ENCODE measurements at regions not wholly inside any gene's neighbourhood (a gene's known extent, or its start where the extent isn't known, plus 50 kb on each side); places are given as distances from the start of the nearest gene placed in this dataset.

DNA sequence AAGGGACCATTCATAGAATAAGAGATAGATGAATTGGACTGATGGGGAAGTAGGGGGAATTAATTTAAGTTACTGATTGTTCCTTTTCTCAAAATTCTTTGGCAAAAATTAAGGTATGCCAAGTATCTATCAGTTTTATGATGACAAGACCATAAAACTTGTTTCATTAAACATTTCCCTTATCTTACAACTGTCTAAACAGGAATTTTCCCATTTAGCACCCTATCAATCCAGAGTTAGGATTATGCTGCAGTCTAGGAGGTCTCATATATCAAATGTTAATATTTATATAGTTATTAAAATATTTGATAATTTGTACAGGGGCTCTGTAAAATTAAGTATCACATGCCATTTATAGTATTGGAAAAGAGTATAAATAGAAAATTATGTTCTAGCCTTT is 51.5 kb upstream of the ARID1B start:
- no peak for DNase-seq

DNA sequence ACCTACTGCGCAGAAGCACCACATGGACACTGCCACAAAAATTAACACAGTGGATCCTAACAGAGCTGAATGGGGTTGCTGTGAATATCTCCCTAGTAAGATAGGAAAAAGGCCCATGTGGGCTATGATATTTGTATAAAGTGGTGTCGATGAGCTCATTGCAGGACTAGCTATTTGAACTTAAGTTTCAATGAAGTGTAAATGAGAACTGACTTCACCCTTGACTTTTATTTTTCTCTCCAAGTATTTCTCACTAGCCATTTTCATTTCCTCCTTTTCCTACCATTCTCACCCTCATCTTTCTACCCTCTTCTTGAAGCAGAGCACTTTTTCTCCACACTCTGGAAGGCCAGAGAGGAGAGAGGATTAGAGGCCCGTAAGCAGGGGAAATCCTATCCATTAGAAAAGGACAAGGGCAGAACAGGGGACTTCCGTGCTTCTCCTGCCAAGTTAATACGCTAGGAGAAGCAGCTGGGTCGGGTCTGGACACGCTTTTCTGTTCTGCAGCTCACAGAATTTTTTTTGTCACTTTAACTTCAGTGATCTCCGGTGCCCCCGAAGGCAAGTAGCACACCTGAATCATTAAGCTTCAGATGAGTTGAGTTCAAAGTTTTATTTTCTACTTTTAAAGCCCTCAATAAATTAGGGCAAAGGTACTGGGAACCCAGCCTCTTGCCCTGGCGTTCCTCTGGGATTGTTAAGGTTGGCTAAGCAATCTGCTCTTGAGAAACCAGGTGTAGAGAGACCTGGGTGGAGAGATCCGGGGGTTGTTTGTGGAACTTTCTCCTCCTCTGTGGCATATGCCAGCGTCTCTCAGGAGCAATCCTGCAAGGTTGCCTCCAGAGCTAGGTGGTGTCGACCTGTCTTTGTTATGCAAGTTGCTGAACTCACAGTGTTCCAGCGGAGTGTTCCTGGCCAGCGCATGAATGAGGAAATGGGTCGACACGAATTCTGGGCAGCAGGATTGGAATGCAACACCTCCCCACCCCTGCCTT is 56.2 kb upstream of the ARID1B start:
- no peak for DNase-seq

DNA sequence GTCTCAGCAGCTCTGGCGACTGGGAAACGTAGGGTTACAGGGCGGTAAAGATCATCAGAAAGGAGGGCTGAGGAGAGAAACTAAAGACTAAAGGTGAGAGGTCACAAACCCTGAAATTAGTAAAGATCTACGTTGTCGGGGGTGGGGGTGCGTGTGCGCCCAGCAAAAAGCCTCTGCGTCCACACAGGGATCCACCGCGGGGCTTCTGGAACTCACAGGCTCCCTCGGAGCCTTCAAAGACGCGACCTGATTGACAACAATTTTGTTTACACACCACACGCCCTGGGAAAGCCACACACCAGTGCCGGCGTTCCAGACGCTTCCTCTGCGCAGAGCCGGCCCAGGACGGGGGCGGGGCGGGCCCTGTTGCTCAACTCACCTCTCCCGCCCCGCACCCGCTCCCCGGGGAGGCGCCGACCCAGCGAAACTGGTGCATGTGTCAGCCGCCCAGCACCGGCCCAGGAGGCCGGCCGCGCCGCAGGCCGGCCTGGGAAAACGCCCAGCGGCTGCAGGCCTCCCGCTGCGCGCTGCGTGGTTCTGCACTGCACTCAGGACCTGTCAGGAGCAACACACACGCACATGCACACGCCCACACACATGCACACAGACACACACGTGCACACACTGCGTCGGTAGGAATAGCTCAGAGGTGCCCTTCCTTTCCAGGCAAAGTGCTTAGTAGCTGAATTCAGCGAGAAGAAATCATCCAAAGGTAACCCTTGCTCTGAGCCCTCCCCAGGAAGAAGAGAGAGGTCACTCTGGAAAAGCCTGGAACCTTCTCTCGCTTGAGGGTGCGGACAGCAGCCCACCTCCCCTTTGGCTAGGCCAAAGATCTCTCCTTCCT is 57.2 kb upstream of the ARID1B start:
- no peak for DNase-seq

DNA sequence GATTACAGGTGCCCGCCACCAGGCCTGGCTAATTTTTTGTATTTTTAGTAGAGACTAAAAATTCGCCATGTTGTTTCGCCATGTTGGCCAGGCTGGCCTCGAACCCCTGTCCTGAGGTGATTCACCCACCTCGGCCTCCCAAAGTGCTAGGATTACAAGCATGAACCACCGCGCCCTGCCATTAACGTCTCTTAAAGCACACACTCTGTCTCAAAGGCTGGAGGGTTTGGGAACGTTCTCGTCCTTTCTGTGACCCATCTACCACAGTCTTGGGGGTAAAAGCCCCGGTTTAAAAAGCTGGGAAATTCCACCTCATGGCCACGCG is 57.8 kb upstream of the ARID1B start:
- DNase-seq, result no peak

DNA sequence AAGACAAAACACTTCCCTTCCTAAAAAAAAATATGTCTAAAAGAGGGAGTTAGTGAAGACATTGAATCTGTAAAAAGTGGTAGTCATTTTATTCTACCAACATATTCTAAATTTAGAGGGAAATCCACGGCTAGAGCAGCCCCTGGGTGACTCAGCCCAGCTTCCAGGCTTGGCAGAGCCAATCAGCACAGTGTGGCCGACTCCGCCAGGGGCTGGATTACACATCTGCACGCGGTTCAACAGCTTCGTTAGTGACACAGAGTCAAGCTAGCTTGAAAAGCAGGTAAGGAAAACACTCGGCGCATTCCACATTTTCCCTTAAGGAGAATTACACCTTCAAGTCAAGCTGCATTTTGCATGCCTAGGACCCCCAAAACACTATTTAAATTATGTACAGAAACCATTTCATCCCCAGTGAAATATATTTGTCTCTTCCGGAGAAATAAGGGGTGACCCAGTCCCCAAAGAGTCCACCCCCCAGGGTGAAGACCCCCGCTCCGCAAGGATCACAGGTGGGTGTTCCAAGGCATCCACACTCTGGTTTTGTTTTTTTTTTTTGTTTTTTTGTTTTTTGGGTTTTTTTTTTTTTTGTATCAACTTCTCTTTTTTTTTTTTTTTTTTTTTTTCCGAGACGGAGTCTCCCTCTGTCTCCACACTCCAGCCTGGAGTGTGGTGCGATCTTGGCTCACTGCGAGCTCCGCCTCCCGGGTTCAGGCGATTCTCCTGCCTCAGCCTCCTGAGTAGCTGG is 58.4 kb upstream of the ARID1B start:
- DNase-seq, result no peak

DNA sequence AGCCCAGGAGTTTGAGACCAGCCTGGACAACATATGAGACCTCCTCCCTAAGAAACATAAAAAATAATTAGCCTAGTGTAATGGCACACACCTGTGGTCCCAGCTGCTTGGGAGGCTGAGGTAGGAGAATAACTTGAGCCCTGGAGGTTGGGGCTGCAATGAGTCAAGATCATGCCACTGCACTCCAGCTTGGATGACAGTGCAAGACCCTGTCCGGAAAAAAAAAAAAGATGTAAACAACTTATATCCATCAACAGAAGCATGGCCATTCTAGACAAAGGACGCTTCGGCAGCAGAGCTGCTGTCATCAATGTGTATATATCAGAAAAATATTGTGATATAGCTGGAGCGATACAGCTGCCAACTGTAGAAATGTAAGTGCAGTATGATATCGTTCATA is 59.6 kb upstream of the ARID1B start:
- no peak for DNase-seq

DNA sequence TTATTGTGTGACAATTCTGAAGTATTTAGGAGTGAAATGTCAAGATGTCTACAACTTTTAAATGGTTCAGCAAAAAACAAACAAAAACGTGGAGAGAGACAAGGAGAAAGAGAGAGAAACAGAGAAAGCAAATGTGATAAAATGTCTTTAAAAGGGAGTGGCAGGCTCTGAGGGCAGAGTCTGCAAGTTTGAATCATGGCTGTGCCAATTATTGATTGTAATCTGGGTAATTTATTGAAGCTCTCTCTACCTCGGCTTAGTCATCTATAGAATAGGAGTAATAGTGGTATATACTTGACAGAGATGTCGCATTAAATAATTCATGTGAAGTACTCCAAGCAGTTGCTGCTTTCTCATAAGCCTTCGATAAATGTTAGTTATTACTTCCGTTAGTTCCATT is 61.3 kb upstream of the ARID1B start:
- no peak for DNase-seq

DNA sequence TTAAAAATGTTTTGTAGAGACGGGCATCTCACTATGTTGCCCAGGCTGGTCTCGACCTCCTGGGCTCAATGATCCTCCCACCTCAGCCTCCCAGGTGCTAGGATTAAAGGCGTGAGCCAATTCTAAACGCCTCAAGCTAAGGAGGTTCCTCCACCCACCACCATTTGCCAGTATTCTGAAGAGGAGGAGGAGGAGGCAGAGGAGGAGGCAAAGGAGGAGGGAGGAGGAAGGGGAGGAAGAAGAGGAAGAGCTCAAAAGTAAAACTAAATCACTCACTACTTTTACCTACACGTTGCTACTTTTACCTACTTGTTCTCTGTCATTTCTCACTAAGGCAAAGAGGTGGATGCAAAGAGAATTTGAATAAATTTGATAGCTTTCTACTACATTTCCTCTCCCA is 63.6 kb upstream of the ARID1B start:
- DNase-seq, result no peak

DNA sequence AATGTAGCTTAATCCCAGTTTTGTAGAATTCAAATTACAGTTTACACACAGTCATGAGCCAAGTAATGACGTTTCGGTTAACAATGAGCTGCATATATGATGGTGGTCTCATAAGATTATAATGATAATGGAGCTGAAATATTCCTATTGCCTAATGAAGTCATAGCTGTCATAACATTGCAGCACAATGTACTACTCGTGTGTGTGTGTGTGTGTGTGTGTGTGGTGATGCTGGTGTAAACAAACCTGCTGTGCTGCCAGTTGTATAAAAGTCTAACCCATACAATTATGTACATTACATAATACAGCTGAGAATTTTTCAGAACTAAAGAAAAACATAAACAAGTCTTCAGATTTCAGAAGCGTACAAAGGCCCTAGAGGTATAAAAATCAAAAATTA is 66.7 kb upstream of the ARID1B start:
- DNase-seq, result no peak

DNA sequence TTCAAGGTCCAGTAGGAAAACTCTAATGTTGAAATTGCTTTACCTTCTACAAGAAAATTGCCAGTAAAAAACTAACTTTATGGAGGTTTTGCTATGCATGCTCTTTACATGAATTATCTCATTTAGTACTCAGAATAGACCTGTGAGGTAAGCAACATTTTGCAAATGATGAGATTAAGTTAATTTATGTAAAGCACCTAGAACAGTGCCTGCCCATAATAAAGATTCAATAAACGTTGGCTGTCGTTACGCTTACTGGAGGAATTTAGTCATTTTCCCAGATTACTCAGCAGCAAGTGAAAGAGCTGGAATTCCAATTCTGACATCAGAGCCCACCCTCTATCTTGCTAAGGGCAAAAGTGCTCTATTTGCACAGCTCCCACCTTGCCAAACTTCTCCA is 69.4 kb upstream of the ARID1B start:
- no peak for DNase-seq

DNA sequence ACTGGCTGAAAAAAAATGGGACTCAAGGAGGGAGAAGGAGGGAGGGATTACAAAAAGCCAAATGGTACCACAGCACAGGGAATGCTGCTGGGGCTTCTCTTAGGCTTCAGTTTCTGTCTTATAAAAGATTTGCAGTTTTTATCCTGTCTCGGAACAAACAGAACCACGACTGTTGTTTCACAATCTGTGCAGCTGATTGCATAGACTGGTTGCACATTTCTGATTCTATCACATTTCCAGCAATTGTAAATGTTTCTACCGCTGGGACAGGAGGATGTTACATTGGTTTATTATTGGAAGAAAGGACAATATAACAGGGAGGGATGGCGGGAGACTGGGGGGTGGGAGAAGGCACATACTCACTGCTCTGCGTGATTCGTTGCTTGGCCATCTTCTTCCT is 73.5 kb upstream of the ARID1B start:
- DNase-seq, result no peak

DNA sequence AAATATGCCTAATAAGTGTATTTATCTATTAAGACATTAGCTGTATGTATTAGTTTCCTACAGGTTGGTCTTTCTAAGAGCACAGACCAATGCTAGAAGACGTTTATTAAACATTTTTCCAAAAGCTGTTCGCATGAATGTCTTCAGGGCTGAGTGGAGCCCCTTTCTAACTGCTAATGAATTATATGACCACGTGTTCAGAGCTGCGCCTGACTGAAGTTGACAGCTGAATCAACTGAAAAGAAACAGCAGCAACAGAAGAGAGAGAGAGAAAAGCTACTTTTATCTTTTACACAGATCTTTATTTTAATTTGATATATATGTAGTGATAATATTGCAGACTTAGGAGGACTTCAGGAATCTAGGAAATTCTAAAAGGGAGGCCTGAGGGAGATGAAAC is 75.2 kb upstream of the ARID1B start:
- DNase-seq, result no peak

DNA sequence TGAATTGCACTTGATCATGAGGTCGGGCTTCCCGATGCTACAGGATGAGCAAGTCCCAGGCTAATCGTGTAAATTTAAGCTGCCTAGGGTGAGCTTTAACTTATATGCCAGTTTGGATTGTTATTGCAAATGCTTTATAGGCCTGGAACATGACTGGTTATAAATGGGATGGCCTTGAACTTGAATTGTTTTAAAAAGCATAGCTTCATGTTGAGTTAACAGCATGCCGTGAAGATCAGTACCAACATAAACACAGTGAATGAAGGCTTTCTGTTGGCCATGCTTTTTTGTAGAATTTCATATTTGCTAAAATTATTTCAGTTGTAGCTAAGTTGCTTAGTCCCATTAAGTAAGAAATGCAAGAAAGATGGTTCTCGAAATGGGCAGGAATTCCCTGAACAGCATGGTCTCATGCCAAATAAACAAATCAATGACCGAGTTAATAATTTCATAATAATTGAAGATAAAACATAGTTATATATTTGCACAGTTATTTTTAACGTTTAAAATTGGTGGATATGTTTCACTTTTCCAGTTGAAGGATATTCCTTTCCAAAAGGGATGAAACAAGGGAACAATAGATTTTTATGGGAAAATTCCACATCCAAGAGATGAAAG is 76.6 kb upstream of the ARID1B start:
- DNase-seq, result no peak

DNA sequence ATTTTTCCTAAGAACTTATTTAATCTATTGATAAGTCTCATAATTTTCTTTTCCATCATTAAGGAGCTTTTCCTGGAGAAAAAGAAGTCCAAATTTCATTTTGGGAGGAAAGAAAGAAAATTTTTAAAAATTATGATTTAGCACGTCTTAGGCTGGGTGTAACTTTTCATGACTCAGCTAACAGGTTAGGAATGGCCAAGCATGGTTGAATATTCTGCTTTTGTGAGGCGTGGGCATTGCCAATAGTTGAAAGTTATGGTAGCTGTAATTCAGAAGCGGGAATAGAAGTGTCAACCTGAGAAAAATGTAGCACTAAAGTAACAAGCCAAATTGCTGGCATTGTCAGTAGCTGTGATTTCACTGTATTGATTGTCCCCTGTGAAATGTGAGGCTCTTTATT is 77.2 kb upstream of the ARID1B start:
- no peak for DNase-seq

DNA sequence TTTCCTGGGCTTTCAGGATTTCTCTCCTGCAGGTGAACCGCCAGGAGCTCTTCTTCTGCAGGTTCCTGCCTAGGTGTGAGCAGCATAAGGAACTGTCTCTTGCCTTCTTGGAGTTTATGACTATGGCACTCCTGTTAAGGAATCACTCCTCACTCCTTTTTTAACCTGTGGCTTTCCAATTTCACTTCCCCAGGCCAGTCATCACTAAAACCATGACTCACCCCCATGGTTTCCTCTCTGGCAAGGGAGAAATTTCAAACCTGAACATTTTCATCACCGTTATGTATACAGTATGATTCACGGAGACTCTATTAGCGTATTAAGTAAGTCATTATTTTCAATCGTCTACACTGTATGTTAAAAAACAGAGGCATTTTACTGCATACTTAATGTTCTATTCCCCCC is 78.2 kb upstream of the ARID1B start:
- no peak for DNase-seq

DNA sequence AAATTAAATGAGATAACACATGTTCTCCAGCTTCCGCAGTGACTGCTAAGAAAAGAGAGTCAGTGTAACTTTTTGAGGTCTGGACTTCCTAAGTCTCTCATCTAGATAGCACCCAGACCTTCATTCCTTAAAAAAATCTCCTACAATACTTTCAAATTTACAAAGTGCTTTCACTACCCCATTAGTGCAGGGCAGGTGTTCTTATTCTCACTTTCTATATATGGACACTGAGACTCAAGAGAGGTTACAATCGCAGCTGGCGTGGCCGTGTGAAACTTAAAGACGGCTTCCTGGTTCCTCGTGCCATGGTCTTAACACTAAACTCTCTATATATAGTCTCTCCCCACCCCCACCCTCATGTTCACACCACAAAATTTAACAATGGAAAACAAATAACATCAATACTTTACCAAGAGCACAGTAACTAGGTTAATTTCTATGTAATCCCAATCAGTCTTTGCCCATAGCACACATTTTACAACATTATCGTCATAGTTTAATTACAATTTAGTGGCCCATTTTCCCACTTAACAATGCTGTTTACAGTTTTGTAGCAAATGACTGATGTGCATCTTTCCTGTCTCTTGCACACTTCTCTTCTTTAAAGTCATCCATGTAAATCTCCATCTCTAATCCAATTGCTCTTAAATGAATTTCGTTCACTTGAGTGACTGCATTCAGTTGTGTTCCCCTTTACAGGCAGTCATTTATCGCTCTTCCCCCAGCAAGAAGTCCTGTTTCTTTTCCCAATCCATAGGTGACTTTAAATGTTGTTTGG is 78.8 kb upstream of the ARID1B start:
- DNase-seq, result no peak

DNA sequence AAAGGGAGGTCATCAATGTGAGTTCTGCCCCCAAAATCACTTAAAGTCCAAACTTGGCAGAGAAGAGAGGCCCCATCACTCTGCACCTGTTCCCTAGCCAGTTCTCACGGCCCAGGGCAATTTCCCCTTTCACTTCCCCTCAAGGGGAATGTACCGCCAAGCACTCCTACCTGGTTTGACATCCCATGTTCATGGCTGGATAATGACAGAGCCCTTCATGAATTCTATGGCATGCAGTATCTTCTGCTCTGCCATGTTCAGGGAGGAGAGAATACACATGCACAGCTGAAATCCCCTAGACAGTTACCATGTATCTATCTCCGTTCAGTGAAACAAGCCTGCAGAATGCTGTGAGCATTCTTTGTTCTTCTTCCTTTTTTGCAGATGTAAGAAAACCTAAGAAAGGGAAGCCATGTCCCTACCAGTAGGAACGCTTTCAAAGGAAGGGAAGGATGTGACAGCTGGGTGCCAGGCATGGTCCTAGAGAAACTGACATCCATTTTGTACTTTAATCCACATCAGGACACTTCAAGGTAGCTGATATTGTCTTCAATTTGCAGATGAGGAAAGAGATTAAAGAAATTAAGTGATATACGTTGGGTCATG is 79.8 kb upstream of the ARID1B start:
- DNase-seq, result no peak

DNA sequence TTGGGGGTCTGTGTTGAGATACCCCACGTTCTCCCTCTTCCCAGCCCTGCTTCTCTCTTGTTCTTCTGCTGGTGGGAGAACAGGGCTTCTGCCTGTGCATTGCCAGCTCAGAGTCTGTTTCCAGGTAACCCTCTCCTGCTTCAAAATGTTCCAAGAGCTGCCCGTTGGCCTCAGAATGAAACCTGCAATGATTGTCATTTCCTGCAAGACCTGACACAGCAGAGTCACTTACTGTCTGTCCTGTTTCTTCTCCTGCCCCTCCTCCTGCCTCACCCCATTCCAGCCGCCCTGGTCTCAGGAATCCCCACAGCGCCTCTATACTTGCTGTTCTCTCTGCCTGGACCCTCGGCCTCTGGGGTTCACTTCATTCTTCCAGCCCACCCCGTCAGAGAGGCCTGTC is 81.4 kb upstream of the ARID1B start:
- DNase-seq, result no peak

DNA sequence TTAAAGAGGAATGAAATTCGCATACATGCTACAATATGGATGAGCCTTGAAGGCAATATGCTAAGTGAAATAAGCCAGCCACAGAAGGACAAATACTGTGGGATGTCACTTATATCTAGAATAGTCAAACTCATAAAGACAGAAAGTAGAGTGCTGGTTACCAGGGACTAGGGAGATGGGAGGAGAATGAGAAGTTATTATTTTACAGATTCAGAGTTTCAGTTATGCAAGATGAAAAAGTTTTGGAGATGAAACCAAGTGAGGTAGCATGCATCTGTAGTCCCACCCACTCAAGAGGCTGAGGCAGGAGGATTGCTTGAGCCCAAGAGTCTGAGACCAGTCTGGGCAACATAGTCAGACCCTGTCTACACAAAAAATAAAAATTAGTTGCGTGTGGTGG is 82.5 kb upstream of the ARID1B start:
- DNase-seq, result no peak

DNA sequence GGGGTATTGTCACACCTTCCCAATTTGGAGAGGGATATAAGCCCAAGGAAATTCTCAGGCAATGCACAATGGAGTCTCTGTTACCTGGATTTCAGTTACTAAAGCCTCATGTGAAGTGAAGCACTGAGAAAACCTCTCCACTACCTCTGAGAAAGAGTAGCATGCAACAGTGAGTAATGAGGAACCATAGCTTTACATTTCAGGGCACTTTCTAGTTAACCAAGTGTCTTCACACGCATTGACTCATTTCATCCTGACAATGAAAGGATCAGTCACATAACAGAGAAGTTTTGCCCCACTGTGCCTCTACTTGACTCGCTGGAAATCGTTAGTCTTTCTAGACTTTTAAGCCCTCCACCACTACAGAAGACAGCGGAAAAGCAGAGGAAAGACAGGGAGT is 86.2 kb upstream of the ARID1B start:
- DNase-seq, result no peak

DNA sequence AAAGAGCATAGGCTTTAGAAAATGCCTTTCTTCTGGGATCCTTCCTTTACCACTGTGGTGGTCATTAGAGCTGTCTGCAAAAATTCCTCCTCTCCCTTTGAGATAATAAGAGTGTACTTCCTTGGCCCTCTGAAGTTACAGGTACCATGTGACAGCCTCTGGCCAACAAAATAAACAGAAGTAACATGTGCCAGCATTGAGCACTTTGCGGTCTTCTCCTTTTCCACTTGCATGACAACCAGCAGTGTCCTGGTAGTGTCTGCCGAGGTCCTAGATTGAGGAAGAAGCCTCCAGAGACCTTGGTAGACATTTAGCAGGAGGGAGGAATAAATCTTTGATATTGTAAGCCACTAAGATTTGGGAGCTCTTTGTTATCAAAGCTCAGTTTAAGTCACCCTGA is 87.5 kb upstream of the ARID1B start:
- no peak for DNase-seq

DNA sequence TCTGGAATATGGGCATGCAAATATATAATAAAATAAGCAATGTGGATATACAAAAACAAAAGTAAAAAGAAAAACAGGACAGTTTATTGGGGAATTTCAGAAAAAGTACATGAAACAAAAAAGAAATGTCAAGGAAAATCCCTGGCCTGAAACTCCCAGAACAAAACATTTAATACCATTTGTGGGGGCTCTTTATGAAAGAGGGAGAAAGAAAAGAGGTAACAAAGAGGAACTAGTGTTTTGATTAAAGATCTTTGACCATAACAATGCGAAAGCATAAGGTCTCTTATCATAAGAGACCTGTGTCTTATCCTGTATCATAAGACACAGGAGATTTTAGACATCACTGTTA is 88.6 kb upstream of the ARID1B start:
- DNase-seq, result no peak
